Neutrophil (primary cell): ENCODE measurements at regions not wholly inside any gene's neighbourhood (a gene's known extent, or its start where the extent isn't known, plus 50 kb on each side); places are given as distances from the start of the nearest gene placed in this dataset.

Experiments
- H3K27ac ChIP-seq: fragments of 200-600 bp; sonication (generic); 2 replicates; pipeline ENCODE4 v1.5.1; 2016; ENCODE audit warnings: mild to moderate bottlenecking, moderate library complexity
- H3K27me3 ChIP-seq: fragments of 200-600 bp; sonication (generic); 2 replicates; pipeline ENCODE4 v1.6.0; 2016; ENCODE audit warnings: mild to moderate bottlenecking
- H3K36me3 ChIP-seq: fragments of 200-600 bp; sonication (generic); 2 replicates; pipeline ENCODE4 v1.5.1; 2017
- H3K4me1 ChIP-seq, 2 experiments: fragments of 200-600 bp in 1 of 2; sonication (generic) in 1 of 2; 1 replicate in 1 of 2; 2 replicates in 1 of 2; pipeline versions ENCODE4 v1.5.1 to v1.6.1; 2013 to 2016; ENCODE audit warnings: low read depth in 1 of 2, low read length in 1 of 2, mild to moderate bottlenecking in 1 of 2, moderate library complexity in 1 of 2; ENCODE audit not compliant: control insufficient read depth in 1 of 2, insufficient read depth in 1 of 2
- H3K4me3 ChIP-seq, 2 experiments: fragments of 200-600 bp in 1 of 2; sonication (generic) in 1 of 2; 1 replicate in 1 of 2; 2 replicates in 1 of 2; pipeline ENCODE4 v1.5.1; 2013 to 2016; ENCODE audit warnings: low read depth in 1 of 2, low read length in 1 of 2, mild to moderate bottlenecking in 1 of 2, moderate library complexity in 1 of 2
- H3K9me3 ChIP-seq: fragments of 200-600 bp; sonication (generic); 2 replicates; pipeline ENCODE4 v1.5.1; 2016
- TF ChIP-seq, protein P1 (sequence below): fragments of 200-600 bp; sonication (generic); IDR thresholded peaks from 2 replicates; pipeline ENCODE4 v1.5.1; 2016; ENCODE audit warnings: antibody characterized with exemption

DNA sequence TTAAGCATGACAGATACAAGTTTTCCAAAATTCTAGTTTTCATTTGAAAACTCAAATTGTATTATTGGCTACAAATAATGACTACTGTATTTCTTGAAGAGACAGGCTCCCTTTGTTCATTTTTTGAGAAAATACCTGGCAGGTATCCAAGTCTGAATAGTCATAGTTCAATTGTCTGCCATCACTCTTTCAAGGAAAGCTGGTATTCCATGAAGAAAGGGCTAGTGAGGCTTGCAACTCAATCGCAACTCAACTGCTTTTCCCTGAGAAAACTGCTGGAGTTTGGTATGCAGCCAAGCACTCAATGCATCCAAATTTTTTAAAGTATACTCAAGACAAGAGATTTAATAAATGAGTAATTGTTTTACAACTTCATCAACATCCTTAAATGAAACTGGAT, 61.4 kb upstream of the TRIO start:
- no peaks in the 10 kb centered on the region for H3K36me3 ChIP-seq
- H3K4me3 ChIP-seq: no peak overlapping the region
- no peaks in the 10 kb centered on the region for H3K4me1 ChIP-seq
- no peaks in the 10 kb centered on the region for H3K9me3 ChIP-seq
- no peak overlapping the region for H3K27ac ChIP-seq
- TF ChIP-seq, protein P1, sequence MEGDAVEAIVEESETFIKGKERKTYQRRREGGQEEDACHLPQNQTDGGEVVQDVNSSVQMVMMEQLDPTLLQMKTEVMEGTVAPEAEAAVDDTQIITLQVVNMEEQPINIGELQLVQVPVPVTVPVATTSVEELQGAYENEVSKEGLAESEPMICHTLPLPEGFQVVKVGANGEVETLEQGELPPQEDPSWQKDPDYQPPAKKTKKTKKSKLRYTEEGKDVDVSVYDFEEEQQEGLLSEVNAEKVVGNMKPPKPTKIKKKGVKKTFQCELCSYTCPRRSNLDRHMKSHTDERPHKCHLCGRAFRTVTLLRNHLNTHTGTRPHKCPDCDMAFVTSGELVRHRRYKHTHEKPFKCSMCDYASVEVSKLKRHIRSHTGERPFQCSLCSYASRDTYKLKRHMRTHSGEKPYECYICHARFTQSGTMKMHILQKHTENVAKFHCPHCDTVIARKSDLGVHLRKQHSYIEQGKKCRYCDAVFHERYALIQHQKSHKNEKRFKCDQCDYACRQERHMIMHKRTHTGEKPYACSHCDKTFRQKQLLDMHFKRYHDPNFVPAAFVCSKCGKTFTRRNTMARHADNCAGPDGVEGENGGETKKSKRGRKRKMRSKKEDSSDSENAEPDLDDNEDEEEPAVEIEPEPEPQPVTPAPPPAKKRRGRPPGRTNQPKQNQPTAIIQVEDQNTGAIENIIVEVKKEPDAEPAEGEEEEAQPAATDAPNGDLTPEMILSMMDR: no peak
- peaks cover 9% of the 10 kb centered on the region for H3K27me3 ChIP-seq

DNA sequence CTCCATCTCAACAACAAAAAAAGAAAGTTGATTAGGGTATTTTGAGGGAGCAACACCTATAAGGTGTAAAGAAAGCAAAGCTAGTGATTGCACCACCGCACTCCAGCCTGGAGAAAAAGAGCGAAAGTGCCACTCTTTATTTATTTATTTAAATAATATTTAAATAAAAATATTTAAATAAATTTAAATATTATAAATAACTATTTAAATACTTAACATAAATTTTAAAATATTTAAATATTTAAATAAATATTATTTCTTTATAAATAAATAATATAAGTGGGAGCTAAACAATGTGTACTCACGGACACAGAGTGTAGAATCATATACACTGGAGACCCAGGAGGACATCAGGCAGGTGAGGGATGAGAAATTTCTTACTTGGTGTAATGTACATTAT, 64.4 kb upstream of the TRIO start:
- Histone ChIP-seq H3K9me3 (no peaks in the 10 kb centered on the region), H3K27ac (no peak overlapping the region), H3K4me1 (no peaks in the 10 kb centered on the region), H3K27me3 (peaks cover 9% of the 10 kb centered on the region), H3K4me3 (no peak overlapping the region), H3K36me3 (no peaks in the 10 kb centered on the region)
- TF ChIP-seq, protein P1: no peak

DNA sequence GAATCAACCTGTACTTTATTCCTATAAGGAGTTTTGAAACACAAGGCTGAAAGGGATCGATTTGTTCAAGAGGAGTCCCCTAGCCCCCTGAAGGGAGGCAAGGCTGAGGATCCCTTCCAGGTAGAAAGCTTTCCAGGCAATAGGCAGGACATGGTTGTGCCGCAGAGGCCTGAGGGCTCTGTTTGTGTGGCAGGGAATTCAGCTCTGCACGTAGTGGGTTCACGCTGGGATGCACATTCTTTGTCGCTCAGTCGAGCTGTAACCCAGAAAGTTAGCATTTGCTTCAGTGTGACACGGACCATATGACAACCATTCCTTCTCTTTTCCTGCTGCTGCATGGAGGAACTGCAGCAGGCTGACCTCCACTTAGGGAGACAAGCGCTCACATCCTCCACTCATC, 65.6 kb upstream of the TRIO start:
- TF ChIP-seq, protein P1: no peak
- H3K4me3 ChIP-seq: no peak overlapping the region
- H3K36me3 ChIP-seq: no peaks in the 10 kb centered on the region
- no peaks in the 10 kb centered on the region for H3K9me3 ChIP-seq
- no peak overlapping the region for H3K27ac ChIP-seq
- H3K4me1 ChIP-seq: no peaks in the 10 kb centered on the region
- H3K27me3 ChIP-seq: no peaks in the 10 kb centered on the region

DNA sequence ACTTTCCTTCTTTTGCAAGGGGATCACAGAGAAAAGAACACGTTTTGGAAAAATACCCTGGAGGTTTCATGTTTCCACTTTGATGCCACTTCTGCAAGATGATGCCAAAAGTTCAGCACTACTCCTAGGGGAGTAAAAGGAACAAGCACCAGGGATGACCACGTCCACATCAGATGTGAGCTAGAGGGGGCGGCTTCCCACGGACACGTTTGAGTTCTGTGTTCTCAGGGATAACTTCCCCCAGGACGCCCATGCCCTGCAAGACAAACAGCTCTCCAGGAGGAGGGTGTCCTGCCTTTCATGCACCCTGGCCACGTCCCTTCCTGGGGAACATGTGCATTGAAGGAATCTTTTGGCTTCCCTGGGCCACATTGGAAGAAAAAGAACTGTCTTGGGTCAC, 66.6 kb upstream of the TRIO start:
- TF ChIP-seq, protein P1: no peak
- H3K9me3 ChIP-seq: no peaks in the 10 kb centered on the region
- no peaks in the 10 kb centered on the region for H3K36me3 ChIP-seq
- H3K4me1 ChIP-seq: no peaks in the 10 kb centered on the region
- H3K27me3 ChIP-seq: no peaks in the 10 kb centered on the region
- no peak overlapping the region for H3K4me3 ChIP-seq
- no peak overlapping the region for H3K27ac ChIP-seq

DNA sequence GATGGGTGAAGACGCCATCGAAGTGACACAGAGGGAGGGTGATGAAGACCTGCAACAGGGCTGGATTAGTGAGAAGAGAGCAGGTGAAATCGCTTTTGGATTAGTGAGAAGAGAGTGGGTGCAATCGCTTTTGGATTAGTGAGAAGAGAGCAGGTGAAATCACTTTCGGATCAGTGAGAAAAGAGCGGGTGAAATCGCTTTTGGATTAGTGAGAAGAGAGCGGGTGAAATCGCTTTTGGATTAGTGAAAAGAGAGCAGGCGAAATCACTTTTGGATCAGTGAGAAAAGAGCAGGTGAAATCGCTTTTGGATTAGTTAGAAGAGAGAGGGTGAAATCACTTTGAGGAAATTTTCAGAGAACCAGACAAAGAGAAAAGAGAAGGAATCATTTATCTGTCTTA, 67.2 kb upstream of the TRIO start:
- TF ChIP-seq, protein P1: no peak
- H3K4me1 ChIP-seq: no peaks in the 10 kb centered on the region
- H3K27me3 ChIP-seq: no peaks in the 10 kb centered on the region
- H3K9me3 ChIP-seq: no peaks in the 10 kb centered on the region
- H3K36me3 ChIP-seq: no peaks in the 10 kb centered on the region
- H3K4me3 ChIP-seq: no peak overlapping the region
- H3K27ac ChIP-seq: no peak overlapping the region

DNA sequence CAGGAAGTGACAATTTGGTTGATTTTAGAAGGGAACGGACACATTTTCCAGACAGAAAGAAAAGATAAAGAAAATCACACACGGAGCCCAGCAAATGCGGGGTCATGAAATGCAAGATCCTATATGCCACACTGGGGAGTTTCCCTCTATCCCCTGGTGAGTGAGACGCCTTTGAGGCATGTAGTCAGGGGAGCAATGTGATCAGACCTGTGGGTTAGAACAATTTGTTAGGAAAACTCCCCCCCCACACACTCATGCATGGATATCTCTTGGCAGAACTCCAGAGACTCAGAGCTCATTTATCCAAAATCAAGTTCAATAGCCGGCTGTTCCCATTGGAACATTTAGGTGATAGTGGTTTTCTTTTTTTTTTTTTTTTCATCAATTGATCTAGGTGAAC, 71.7 kb upstream of the TRIO start:
- H3K4me1 ChIP-seq: no peaks in the 10 kb centered on the region
- H3K27me3 ChIP-seq: no peaks in the 10 kb centered on the region
- H3K36me3 ChIP-seq: no peaks in the 10 kb centered on the region
- no peak overlapping the region for H3K4me3 ChIP-seq
- no peaks in the 10 kb centered on the region for H3K9me3 ChIP-seq
- H3K27ac ChIP-seq: no peak overlapping the region
- TF ChIP-seq, protein P1: no peak
